GM23338 (cell line): ENCODE measurements at regions not wholly inside any gene's neighbourhood (a gene's known extent, or its start where the extent isn't known, plus 50 kb on each side); places are given as distances from the start of the nearest gene placed in this dataset.

Experiments
- ATAC-seq: fragments of 200-7000 bp; cut with Tn5 transposase; 3 replicates; pipeline ENCODE4 v1.9.1; 2020
- DNase-seq: peaks from one replicate; pipeline ENCODE4 v3.0.0-alpha.2; 2015; ENCODE audit warnings: low spot score
- H2AFZ ChIP-seq: fragments of 200-600 bp; sonication (generic); 2 replicates; pipeline ENCODE4 v1.8.0; 2016; ENCODE audit warnings: antibody characterized with exemption, mild to moderate bottlenecking, moderate library complexity
- H3F3A ChIP-seq: fragments of 200-600 bp; sonication (generic); replicated peaks from 2 replicates; pipeline ENCODE4 v1.8.0; 2017; ENCODE audit warnings: antibody characterized with exemption, mixed run types, low read depth
- H3K27ac ChIP-seq: fragments of 200-600 bp; sonication (generic); 2 replicates; pipeline ENCODE4 v1.6.1; 2016; ENCODE audit warnings: low read depth
- H3K27me3 ChIP-seq: fragments of 200-600 bp; sonication (generic); 2 replicates; pipeline ENCODE4 v1.8.0; 2016; ENCODE audit warnings: mild to moderate bottlenecking, mixed run types, moderate library complexity; ENCODE audit not compliant: insufficient read depth
- H3K36me3 ChIP-seq: fragments of 200-600 bp; sonication (generic); 2 replicates; pipeline ENCODE4 v1.8.0; 2016; ENCODE audit warnings: mild to moderate bottlenecking; ENCODE audit not compliant: insufficient read depth
- H3K4me1 ChIP-seq: fragments of 200-600 bp; sonication (generic); 2 replicates; pipeline ENCODE4 v1.8.0; 2016; ENCODE audit warnings: mild to moderate bottlenecking, moderate library complexity; ENCODE audit not compliant: insufficient read depth
- H3K4me2 ChIP-seq: fragments of 200-600 bp; sonication (generic); 2 replicates; pipeline ENCODE4 v1.7.1; 2017; ENCODE audit warnings: mixed run types
- H3K4me3 ChIP-seq: fragments of 200-600 bp; sonication (generic); 2 replicates; pipeline ENCODE4 v1.6.1; 2016; ENCODE audit warnings: mixed run types
- H3K79me2 ChIP-seq: fragments of 200-600 bp; sonication (generic); replicated peaks from 2 replicates; pipeline ENCODE4 v1.8.0; 2017; ENCODE audit warnings: mild to moderate bottlenecking; ENCODE audit not compliant: insufficient read depth
- H3K9me2 ChIP-seq: fragments of 200-600 bp; sonication (generic); 2 replicates; pipeline ENCODE4 v1.8.0; 2017; ENCODE audit not compliant: insufficient read depth
- H4K20me1 ChIP-seq: fragments of 200-600 bp; sonication (generic); replicated peaks from 2 replicates; pipeline ENCODE4 v1.8.0; 2017; ENCODE audit warnings: mild to moderate bottlenecking; ENCODE audit not compliant: insufficient read depth
- H3K27ac Mint-ChIP-seq: 2 replicates; pipeline ENCODE4 v1.8.0; 2020; ENCODE audit warnings: inconsistent platforms, mild to moderate bottlenecking, moderate library complexity, mixed read lengths
- H3K27me3 Mint-ChIP-seq: 3 replicates; pipeline ENCODE4 v1.8.0; 2022; ENCODE audit warnings: low read depth, mild to moderate bottlenecking, moderate library complexity, mixed read lengths, inconsistent platforms; ENCODE audit not compliant: insufficient read depth, poor library complexity
- H3K36me3 Mint-ChIP-seq: 3 replicates; pipeline ENCODE4 v1.8.0; 2021; ENCODE audit warnings: low read depth, mild to moderate bottlenecking, inconsistent platforms, moderate library complexity, mixed read lengths
- H3K4me1 Mint-ChIP-seq: 3 replicates; pipeline ENCODE4 v1.8.0; 2020; ENCODE audit warnings: mild to moderate bottlenecking, inconsistent platforms, mixed read lengths
- H3K4me3 Mint-ChIP-seq: 3 replicates; pipeline ENCODE4 v1.8.0; 2021; ENCODE audit warnings: moderate library complexity, mild to moderate bottlenecking, inconsistent platforms, mixed read lengths
- H3K9me3 Mint-ChIP-seq: 3 replicates; pipeline ENCODE4 v1.8.0; 2020; ENCODE audit warnings: moderate library complexity, mild to moderate bottlenecking, inconsistent platforms, mixed read lengths
- CREB1 ChIP-seq: fragments of 250-450 bp; sonication (Bioruptor Pico); IDR thresholded peaks from 2 replicates; pipeline ENCODE4 v1.5.0; 2020; ENCODE audit warnings: low read depth, mild to moderate bottlenecking, moderate library complexity
- EZH2 ChIP-seq: fragments of 200-600 bp; sonication (generic); IDR thresholded peaks from one replicate; pipeline ENCODE4 v1.8.0; 2017; ENCODE audit warnings: antibody characterized with exemption, mild to moderate bottlenecking, low read depth; ENCODE audit not compliant: unreplicated experiment
- EZH2phosphoT487 ChIP-seq: fragments of 200-600 bp; sonication (generic); IDR thresholded peaks from one replicate; pipeline ENCODE4 v1.8.1; 2018; ENCODE audit warnings: antibody characterized with exemption; ENCODE audit not compliant: unreplicated experiment
- JUNB ChIP-seq: IDR thresholded peaks from one replicate; pipeline ENCODE4 v1.6.1; 2016; ENCODE audit warnings: antibody characterized with exemption; ENCODE audit not compliant: unreplicated experiment
- NANOG ChIP-seq: IDR thresholded peaks from 2 replicates; pipeline ENCODE4 v1.6.1; 2016; ENCODE audit warnings: antibody characterized with exemption, borderline replicate concordance
- POLR2AphosphoS5 ChIP-seq: IDR thresholded peaks from 2 replicates; pipeline ENCODE4 v1.6.1; 2016; ENCODE audit warnings: antibody characterized with exemption, low read depth
- STAT1 ChIP-seq: IDR thresholded peaks from one replicate; pipeline ENCODE4 v1.6.1; 2016; ENCODE audit warnings: antibody characterized with exemption; ENCODE audit not compliant: unreplicated experiment
- ZNF114 ChIP-seq: fragments of 250-450 bp; sonication (Bioruptor Pico); IDR thresholded peaks from 2 replicates; pipeline ENCODE4 v1.5.0; 2020; ENCODE audit warnings: mild to moderate bottlenecking, moderate library complexity
- ZNF331 ChIP-seq: fragments of 250-450 bp; sonication (Bioruptor Pico); IDR thresholded peaks from 2 replicates; pipeline ENCODE4 v1.5.0; 2020; ENCODE audit warnings: low read depth, mild to moderate bottlenecking, moderate library complexity
- TF ChIP-seq, protein P1 (sequence below): fragments of 250-450 bp; sonication (Bioruptor Pico); IDR thresholded peaks from 2 replicates; pipeline ENCODE4 v1.5.0; 2020; ENCODE audit warnings: mild to moderate bottlenecking, moderate library complexity
- TF ChIP-seq, protein P2 (sequence below), 2 experiments: fragments of 200-600 bp in 1 of 2; sonication (generic) in 1 of 2; conservative IDR thresholded peaks; 2 replicates each; pipeline versions ENCODE4 v1.5.1 to v1.6.1; 2016 to 2017; ENCODE audit warnings: antibody characterized with exemption in 2 of 2, low read depth in 2 of 2, mild to moderate bottlenecking in 2 of 2, moderate library complexity in 1 of 2
- TF ChIP-seq, protein P3 (sequence below): IDR thresholded peaks from one replicate; pipeline ENCODE4 v1.6.1; 2018; ENCODE audit warnings: antibody characterized with exemption; ENCODE audit not compliant: unreplicated experiment
- TF ChIP-seq, protein P4 (sequence below): IDR thresholded peaks from 2 replicates; pipeline ENCODE4 v1.6.1; 2016; ENCODE audit warnings: antibody characterized with exemption

DNA sequence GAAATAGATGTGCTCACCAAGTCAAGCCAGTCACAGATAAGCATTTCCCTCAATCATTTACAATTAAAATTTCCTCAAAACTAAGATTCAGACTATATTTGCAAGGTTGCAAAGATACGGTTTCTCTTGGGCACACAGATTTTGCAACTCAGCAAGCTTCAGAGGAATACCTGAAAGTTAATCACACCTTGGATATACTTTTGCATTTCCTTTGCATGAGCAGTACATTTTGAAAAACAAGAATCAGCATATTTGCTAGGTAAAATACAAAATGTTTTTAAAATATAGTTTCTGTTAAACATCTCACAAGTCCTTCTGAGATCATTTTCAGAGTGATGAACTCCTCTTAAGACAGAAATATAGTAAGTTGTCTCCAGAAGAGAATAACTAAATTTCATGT, 336.9 kb downstream of the DUSP6 start:
- no peak for ATAC-seq
- 0 out of 2 replicates have a peak overlapping the region, but pooled peaks have one; percentile 50 for H2AFZ ChIP-seq
- Mint-ChIP-seq H3K9me3 (no peaks in the 10 kb centered on the region), H3K4me3 (no peak overlapping the region), H3K4me1 (no peaks in the 10 kb centered on the region), H3K27me3 (peaks cover 2% of the 10 kb centered on the region), H3K27ac (no peak overlapping the region), H3K36me3 (no peaks in the 10 kb centered on the region)
- H3K4me2 ChIP-seq, result no peak overlapping the region
- no peak for DNase-seq
- H3K27ac ChIP-seq, result no peak overlapping the region
- H3K4me1 ChIP-seq, result no peaks in the 10 kb centered on the region
- no peaks in the 10 kb centered on the region for H3K79me2 ChIP-seq
- no peaks in the 10 kb centered on the region for H3K27me3 ChIP-seq
- H3K4me3 ChIP-seq, result no peak overlapping the region
- no peaks in the 10 kb centered on the region for H3K36me3 ChIP-seq
- H3K9me2 ChIP-seq, result peaks cover 9% of the 10 kb centered on the region; the same call in 1 of the 2 replicates
- H3F3A ChIP-seq, result no peaks in the 10 kb centered on the region
- no peaks in the 10 kb centered on the region for H4K20me1 ChIP-seq
- TF ChIP-seq EZH2 (no peak), ZNF331 (CRISPR knock-in tag) (no peak), EZH2phosphoT487 (no peak), POLR2AphosphoS5 (no peak), JUNB (no peak), NANOG (no peak), STAT1 (no peak), CREB1 (CRISPR knock-in tag) (no peak), ZNF114 (CRISPR knock-in tag) (no peak)
- TF ChIP-seq, protein P1, sequence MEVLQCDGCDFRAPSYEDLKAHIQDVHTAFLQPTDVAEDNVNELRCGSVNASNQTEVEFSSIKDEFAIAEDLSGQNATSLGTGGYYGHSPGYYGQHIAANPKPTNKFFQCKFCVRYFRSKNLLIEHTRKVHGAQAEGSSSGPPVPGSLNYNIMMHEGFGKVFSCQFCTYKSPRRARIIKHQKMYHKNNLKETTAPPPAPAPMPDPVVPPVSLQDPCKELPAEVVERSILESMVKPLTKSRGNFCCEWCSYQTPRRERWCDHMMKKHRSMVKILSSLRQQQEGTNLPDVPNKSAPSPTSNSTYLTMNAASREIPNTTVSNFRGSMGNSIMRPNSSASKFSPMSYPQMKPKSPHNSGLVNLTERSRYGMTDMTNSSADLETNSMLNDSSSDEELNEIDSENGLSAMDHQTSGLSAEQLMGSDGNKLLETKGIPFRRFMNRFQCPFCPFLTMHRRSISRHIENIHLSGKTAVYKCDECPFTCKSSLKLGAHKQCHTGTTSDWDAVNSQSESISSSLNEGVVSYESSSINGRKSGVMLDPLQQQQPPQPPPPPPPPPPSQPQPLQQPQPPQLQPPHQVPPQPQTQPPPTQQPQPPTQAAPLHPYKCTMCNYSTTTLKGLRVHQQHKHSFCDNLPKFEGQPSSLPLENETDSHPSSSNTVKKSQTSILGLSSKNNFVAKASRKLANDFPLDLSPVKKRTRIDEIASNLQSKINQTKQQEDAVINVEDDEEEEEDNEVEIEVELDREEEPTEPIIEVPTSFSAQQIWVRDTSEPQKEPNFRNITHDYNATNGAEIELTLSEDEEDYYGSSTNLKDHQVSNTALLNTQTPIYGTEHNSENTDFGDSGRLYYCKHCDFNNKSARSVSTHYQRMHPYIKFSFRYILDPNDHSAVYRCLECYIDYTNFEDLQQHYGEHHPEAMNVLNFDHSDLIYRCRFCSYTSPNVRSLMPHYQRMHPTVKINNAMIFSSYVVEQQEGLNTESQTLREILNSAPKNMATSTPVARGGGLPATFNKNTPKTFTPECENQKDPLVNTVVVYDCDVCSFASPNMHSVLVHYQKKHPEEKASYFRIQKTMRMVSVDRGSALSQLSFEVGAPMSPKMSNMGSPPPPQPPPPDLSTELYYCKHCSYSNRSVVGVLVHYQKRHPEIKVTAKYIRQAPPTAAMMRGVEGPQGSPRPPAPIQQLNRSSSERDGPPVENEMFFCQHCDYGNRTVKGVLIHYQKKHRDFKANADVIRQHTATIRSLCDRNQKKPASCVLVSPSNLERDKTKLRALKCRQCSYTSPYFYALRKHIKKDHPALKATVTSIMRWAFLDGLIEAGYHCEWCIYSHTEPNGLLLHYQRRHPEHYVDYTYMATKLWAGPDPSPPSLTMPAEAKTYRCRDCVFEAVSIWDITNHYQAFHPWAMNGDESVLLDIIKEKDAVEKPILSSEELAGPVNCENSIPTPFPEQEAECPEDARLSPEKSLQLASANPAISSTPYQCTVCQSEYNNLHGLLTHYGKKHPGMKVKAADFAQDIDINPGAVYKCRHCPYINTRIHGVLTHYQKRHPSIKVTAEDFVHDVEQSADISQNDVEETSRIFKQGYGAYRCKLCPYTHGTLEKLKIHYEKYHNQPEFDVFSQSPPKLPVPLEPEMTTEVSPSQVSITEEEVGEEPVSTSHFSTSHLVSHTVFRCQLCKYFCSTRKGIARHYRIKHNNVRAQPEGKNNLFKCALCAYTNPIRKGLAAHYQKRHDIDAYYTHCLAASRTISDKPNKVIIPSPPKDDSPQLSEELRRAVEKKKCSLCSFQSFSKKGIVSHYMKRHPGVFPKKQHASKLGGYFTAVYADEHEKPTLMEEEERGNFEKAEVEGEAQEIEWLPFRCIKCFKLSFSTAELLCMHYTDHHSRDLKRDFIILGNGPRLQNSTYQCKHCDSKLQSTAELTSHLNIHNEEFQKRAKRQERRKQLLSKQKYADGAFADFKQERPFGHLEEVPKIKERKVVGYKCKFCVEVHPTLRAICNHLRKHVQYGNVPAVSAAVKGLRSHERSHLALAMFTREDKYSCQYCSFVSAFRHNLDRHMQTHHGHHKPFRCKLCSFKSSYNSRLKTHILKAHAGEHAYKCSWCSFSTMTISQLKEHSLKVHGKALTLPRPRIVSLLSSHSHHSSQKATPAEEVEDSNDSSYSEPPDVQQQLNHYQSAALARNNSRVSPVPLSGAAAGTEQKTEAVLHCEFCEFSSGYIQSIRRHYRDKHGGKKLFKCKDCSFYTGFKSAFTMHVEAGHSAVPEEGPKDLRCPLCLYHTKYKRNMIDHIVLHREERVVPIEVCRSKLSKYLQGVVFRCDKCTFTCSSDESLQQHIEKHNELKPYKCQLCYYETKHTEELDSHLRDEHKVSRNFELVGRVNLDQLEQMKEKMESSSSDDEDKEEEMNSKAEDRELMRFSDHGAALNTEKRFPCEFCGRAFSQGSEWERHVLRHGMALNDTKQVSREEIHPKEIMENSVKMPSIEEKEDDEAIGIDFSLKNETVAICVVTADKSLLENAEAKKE, result no peak
- TF ChIP-seq, protein P2, sequence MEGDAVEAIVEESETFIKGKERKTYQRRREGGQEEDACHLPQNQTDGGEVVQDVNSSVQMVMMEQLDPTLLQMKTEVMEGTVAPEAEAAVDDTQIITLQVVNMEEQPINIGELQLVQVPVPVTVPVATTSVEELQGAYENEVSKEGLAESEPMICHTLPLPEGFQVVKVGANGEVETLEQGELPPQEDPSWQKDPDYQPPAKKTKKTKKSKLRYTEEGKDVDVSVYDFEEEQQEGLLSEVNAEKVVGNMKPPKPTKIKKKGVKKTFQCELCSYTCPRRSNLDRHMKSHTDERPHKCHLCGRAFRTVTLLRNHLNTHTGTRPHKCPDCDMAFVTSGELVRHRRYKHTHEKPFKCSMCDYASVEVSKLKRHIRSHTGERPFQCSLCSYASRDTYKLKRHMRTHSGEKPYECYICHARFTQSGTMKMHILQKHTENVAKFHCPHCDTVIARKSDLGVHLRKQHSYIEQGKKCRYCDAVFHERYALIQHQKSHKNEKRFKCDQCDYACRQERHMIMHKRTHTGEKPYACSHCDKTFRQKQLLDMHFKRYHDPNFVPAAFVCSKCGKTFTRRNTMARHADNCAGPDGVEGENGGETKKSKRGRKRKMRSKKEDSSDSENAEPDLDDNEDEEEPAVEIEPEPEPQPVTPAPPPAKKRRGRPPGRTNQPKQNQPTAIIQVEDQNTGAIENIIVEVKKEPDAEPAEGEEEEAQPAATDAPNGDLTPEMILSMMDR (conservative IDR thresholded peaks at IDR 0.05; ENCODE audit: low read depth in 2 of 2), result no peak
- TF ChIP-seq, protein P3, sequence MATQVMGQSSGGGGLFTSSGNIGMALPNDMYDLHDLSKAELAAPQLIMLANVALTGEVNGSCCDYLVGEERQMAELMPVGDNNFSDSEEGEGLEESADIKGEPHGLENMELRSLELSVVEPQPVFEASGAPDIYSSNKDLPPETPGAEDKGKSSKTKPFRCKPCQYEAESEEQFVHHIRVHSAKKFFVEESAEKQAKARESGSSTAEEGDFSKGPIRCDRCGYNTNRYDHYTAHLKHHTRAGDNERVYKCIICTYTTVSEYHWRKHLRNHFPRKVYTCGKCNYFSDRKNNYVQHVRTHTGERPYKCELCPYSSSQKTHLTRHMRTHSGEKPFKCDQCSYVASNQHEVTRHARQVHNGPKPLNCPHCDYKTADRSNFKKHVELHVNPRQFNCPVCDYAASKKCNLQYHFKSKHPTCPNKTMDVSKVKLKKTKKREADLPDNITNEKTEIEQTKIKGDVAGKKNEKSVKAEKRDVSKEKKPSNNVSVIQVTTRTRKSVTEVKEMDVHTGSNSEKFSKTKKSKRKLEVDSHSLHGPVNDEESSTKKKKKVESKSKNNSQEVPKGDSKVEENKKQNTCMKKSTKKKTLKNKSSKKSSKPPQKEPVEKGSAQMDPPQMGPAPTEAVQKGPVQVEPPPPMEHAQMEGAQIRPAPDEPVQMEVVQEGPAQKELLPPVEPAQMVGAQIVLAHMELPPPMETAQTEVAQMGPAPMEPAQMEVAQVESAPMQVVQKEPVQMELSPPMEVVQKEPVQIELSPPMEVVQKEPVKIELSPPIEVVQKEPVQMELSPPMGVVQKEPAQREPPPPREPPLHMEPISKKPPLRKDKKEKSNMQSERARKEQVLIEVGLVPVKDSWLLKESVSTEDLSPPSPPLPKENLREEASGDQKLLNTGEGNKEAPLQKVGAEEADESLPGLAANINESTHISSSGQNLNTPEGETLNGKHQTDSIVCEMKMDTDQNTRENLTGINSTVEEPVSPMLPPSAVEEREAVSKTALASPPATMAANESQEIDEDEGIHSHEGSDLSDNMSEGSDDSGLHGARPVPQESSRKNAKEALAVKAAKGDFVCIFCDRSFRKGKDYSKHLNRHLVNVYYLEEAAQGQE, result no peak
- TF ChIP-seq, protein P4, sequence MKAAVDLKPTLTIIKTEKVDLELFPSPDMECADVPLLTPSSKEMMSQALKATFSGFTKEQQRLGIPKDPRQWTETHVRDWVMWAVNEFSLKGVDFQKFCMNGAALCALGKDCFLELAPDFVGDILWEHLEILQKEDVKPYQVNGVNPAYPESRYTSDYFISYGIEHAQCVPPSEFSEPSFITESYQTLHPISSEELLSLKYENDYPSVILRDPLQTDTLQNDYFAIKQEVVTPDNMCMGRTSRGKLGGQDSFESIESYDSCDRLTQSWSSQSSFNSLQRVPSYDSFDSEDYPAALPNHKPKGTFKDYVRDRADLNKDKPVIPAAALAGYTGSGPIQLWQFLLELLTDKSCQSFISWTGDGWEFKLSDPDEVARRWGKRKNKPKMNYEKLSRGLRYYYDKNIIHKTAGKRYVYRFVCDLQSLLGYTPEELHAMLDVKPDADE, result no peak
